Hindlimb muscle (tissue), 1 donor: ENCODE measurements at regions not wholly inside any gene's neighbourhood (a gene's known extent, or its start where the extent isn't known, plus 50 kb on each side); places are given as distances from the start of the nearest gene placed in this dataset.
"Not testable (repeated sequence)": the region's sequence is repeated elsewhere in the genome, so short reads cannot be mapped to it uniquely, and the experiment has no call there.

Experiments
- DNase-seq: peaks from one replicate; pipeline ENCODE4 v3.0.0-alpha.2; 2013

GRCh38 chr6:134632982-134633940 lies 315.3 kb upstream of the SGK1 start:
- not testable (repeated sequence) for DNase-seq

GRCh38 chr6:134632024-134632423 lies 314.1 kb upstream of the SGK1 start:
- DNase-seq: no peak

- DNase-seq: no peak
Observed at GRCh38 chr6:134631398-134631924, 313.5 kb upstream of the SGK1 start.

DNA sequence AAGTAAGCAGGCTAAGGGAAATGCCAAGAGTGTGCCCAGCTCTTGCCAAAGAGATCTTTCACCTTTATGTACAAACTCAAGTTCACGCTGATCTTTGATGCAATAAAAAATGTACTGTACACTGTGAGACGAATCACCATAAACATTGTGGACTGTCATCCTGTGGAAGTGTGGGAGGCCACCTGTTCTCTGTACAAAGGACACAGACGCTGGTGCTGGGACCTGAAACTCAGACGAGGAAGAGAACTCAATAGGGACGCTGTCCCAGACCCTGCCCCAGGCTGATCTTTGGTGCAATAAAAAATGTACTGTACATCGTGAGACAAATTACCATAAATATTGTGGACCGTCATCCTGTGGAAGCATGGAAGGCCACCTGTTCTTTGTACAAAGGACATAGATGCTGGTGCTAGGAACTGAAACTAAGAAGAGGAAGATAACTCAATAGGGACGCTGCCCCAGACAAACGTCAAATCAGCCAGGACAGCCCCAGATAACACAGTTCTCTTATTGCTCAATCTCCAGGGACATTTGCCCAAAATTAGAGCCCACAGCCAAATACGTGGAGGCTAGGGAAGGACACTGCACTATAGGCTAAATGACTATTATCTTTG lies 312.7 kb upstream of the SGK1 start:
- no peak for DNase-seq

- DNase-seq: no peak
Observed at GRCh38 chr6:134628154-134628553, 310.2 kb upstream of the SGK1 start.

- no peak for DNase-seq
Observed at GRCh38 chr6:134627707-134628106, 309.8 kb upstream of the SGK1 start.

- no peak for DNase-seq
Observed at GRCh38 chr6:134626589-134626988, 308.7 kb upstream of the SGK1 start.

DNA sequence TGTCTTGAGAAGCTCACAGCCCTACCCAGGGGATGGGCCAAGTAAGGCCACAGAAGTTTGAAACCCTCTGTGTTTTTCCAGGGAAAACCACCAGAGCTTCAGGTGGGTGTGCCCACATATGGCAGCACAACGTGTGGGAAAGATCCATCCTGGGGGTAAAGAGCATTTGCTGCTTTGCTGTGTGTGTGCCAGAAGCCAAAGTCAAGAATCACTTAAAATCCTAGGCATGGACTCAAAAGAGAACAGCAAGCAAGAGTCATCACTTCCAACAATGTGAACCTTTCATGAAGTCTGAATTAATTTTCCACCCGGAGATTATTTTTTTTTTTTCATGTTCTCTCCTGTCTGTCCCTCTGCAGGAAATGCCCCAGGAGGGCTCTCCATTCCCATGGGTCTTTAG lies 308.2 kb upstream of the SGK1 start:
- no peak for DNase-seq

DNA sequence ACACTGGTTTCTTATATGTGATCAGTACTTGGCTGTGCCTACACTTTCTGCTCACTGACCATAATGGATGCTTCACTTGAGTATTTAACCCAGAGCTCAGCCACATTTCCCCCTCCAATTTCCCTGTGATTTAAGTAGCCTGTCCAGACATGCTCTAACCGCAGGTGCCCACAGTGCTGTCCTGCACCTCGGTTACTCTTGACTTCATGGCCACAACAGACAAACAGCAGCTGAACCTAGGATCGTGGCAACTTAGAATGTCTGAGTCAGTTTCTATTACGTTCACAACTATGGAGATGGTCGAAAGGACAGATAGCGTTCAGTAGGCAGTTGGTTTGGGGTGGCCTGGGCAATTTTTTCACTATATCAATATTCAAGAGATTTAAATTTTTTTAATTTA lies 306.9 kb upstream of the SGK1 start:
- no peak for DNase-seq

DNA sequence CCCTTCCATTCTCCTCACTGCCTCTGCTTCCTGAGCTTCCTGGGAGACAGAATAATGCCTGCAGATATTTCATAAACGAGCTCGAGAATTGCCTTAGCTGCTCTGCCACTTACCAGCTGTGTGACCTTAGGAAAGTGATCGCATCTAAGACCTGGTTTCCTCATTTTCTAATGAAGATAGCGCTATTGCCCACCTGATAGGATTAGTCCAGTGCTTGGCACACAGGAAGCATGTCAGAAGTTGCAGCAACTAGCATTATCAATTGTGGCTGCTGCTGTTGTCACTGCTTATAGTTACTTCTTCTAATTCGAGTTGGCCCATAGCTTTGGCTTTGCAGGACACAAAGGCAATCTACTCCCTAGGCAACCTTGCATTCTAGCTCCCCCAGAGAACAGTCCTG lies 305.5 kb upstream of the SGK1 start:
- DNase-seq: no peak

DNA sequence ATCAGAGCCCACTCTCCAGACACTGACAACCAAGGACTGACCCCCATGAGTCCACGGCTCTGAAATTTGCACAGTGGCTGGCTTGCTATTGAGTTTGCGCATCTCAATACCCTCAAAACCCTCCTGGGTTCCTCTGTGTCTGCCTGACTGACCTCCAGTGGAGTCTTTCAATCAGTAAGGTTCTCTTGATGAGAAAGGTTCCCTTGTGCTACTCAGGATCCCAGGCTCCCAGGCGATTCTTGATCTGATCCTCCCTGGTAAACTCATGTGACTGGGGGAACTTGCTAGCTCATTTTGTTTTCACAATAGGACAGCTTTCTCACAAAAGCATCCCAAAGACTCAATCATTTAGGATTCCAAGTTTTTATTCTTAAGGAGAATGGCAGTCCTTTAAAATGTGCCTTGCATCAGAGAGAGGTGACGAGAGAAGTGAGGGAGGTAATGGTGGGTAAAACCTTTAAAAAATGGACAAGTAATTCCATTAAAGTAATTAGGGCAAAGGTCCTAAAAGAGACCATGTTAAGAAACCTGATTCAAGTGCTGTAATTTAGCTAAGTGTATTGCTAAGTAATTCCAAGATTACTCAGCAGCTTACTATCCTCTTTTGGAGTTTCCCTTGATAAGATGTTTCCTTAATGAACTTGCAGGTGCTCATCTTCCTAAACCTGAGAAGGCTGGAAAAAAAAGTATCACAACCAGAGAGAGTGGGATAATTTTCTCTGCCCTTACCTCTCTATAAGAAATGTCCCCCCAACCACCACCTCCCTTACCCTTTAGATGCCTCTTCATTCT lies 304.7 kb upstream of the SGK1 start:
- no peak for DNase-seq

DNA sequence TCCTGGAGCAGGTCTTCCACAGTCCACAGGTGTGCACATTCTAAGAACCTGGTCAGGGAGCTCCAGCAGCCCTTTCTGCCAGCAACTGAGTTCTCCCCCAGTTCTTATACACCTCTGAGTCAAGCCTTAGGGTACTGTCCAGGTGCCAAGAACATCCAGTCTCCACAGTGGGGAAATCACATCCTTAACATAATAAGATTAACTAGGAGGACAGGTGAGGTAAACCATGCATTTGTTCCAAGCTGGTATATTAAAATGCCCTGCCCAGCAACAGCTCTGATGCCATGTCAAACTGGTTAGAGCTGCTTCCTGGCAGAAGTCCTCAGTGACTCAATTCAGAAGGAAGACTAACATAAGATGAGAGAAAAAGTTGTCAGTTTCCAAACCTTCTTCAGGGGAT lies 303.9 kb upstream of the SGK1 start:
- no peak for DNase-seq

GRCh38 chr6:134619789-134620188 lies 301.9 kb upstream of the SGK1 start:
- no peak for DNase-seq

- no peak for DNase-seq
Observed at GRCh38 chr6:134619077-134619476, 301.2 kb upstream of the SGK1 start.

DNA sequence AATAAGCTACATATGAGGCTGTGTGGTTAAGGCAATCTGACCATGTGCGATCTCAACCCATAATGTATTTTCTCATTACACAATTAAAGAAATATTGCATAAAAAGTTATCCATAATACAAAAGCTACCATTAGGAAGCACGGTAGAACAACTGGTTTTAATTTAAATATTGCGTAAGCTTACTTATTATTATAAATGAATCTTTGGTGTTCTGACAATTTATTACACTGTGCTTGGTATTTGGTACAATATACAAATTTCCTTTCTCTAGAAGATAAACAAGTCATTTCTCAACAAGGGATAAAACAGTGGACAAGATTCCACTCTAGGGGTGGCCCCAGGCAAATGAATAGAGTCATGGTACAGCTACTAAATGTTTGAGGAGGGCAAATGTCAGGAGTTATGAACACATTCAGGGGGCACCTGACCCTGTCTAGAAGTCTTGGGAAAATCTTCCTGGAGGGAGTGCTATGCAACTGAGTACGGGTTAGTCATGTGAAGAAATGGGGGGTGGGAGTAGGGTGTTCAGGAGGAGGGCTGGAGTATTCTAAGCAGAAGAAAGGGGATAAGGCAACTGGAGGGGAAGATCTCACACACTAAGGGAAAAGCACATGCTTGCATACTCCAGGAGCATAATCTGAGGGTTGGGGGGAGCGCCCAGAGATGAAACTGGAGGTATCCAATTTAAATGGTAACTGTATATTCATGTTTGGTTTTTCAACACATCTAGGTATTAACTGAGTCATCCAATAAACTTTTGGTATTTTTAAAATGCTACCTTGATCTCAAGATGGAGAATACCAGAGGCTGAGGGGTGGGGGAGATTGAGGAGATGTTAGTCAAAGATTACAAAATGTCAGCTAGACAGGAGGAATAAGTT lies 296.9 kb upstream of the SGK1 start:
- no peak for DNase-seq

- DNase-seq: not testable (repeated sequence)
Observed at GRCh38 chr6:134612128-134612527, 294.2 kb upstream of the SGK1 start.

DNA sequence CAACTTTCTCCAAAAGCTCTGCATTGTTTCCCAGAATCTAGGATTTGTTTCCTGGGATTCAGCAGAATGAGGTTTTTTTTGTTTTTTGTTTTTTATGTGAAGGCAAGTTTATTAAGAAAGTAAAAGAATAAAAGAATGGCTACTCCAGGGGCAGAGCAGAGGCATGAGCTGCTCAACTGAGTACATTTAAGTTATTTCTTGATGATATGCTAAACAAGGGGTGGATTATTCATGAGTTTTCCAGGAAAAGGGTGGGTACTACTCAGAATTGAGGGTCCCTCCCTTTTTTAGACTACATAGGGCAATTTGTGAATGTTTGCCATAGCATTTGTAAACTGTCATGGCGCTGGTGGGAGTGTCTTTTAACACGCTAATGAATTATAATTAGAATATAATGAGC lies 292.5 kb upstream of the SGK1 start:
- DNase-seq: no peak

DNA sequence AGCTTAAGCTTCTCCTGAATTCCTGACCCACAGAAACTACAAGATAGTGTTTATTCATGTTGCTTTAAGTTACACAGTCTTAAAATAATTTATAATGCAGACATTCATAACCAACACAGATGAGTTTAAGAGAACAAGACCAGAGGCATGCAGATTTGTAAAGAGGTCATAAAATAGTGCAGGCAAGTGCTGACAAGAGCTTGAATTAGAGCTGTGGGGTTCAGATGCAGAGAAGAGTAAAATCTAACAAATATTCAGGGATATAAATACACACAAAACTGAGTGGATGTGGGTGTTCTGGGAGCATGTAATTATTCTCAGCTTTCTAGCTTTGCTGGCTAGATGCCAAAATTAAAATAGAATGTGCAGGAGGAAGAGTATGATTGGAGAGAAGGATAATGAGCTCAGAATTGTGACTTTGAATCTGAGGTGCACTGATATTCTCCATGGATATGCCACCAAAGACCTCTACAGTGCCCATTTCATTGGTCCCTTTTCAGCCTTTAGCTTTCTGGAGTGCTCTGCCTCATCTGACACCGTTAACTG lies 291.9 kb upstream of the SGK1 start:
- DNase-seq: no peak

DNA sequence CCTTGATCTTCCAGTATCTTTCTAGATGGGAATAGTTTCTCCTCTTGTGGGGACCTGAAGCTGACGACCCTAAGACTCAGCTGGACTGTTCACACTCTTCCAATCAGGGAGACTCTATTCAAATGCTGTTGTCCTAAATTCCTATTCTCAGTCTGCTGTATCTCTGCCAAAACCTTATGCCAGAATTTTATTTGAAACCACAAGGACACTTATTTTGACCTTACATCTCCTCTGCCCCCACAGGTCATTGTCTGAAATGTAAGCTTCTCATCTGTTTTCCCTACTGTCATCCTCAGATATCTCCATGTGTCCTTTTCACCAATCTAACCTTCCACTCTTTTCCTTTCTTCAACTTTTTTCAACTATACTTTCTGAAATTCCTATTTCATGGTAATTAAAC lies 289.5 kb upstream of the SGK1 start:
- DNase-seq: no peak

- no peak for DNase-seq
Observed at GRCh38 chr6:134605034-134605433, 287.1 kb upstream of the SGK1 start.

DNA sequence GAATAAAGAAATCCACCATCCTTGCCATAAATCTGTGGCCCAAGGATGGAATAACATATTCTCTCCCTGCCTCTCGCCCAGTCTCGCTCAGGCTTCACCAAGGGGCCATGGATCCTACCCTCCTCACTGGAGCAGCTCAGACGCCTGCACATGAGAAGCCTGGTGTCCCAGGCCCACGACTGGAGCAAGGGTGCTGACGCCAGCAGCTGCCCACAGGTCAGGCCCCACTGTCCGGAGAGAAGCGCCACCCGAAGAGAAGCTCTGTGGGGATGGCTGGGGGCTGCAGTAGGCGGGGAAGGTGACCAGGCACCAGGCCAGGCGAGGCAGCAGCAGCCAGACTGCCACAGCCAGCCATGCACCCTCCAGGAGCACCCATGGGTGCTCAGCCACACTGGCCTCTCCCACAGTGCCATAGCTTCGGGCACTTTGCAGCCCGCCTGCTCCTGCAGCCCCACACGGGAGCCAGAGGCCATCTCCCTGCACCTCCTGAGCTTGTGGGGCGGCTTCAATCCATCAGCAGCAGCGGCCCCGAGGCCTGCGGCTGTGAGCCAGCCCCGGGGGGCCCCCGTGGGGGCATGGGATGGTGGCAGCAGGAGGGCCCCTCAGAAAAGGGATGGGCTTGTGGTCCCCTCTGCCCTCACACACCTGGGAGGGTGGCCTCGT lies 286.2 kb upstream of the SGK1 start:
- no peak for DNase-seq
